ENCODE measurements at regions not wholly inside any gene's neighbourhood (a gene's known extent, or its start where the extent isn't known, plus 50 kb on each side); places are given as distances from the start of the nearest gene placed in this dataset.

- no peak for DNase-seq
Measured at GRCh38 chr6:4401408-4402368, 266.3 kb upstream of the ECI2 start.

- DNase-seq = no peak
Measured at GRCh38 chr6:4399656-4400055, 264.3 kb upstream of the ECI2 start.

- no peak for DNase-seq
Measured at GRCh38 chr6:4398791-4399190, 263.4 kb upstream of the ECI2 start.

DNA sequence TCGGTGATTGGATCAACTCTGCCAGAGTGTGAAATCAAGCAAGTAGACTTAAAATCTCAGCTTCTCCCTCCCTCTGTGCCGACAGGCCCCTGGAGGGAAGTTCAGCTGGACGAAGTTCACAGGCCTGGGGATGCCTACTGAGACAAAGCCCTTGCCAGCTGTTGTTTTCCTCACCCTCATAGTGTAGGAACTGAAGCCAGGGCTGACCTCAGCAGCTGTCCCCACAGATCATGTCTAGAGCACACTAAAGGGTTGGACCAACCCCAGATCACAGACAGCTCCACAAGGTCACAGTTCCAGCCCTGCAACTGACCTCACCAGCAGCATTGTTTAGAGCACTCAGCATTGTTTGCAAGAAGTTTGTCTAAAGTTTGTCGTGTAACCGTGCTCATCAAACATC is 261.9 kb upstream of the ECI2 start:
- DNase-seq = no peak

DNA sequence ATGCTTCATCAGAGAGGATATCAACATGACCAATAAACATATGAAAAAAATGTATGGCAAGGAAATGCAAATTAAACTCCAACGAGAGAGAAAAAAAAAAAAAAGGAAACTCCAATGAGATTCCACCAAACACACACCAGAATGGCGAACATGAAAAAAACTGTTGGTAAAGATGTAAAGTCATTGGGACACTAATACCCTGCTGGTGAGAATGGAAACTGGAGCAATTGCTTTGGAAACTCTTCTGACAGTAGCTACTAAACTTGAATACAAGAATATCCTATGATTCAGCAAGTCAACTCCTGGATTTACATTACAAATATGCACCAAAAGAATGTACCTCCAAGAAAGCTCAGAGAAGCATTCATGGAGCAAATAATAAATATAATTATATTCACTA is 260.7 kb upstream of the ECI2 start:
- DNase-seq = no peak

- DNase-seq = no peak
Measured at GRCh38 chr6:4395386-4395785, 260.0 kb upstream of the ECI2 start.

DNA sequence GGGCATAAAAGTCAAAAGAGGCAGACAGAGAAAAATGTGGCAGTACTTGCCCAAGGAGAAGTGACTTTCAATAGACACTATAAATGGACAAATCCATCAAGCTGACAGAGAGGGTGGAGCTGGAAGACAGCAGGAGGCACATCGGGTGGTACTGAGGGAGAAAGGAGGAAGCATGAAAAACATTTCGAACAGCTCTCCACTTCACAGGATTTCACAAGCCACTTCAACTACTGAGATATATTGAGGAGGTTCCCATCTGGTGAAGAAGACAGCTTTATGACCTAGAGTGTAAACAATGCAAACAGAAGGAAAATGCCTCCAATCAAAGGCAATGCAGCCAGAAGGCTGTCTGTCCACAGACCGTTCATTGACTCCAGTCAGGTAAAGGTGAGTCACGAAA is 259.4 kb upstream of the ECI2 start:
- no peak for DNase-seq

DNA sequence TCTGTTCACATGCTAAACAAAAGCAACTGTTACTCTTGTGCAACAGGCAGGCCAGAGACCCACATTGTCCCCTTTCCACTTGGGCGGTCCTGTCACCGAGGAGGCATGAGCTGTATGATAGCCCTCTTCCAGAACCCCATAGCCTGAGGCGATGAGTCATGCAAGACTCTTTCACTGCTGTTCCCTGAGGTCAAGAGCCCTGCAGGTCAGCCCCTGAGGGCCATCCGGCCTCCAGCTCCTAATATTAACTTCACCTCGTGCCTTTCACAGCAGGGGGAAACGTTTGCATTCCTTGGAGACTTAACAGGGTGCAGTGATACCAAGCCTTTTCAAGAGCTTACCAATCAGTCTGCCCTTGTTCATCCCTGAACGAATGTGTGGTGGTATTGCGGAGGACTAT is 253.3 kb upstream of the ECI2 start:
- no peak for DNase-seq

- DNase-seq = no peak
Measured at GRCh38 chr6:4384656-4385055, 249.3 kb upstream of the ECI2 start.

- no peak for DNase-seq
Measured at GRCh38 chr6:4383910-4384638, 248.7 kb upstream of the ECI2 start.

DNA sequence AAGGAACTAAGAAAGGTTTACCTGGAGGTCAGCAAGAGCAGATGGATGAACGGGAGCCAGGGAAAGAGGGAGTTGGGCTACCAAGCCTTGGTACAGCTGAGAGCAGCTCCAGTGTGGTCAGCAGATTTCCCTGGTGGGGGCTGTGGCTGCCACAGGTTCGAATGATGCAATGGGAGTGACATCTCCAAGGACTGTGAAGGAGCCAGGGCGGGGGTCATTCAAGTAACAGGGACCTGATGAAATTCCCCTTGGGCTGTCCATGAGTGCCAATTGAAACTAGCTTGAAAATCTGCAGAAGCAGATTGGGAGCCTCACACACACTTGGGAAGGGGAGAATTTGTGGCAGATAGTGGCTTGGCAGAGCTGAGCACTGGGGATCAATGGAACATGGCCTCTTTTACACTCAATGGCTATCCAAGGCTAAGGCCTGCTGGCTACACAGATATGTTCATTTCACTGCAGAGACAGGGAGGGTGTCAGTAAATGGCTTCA is 247.0 kb upstream of the ECI2 start:
- no peak for DNase-seq

DNA sequence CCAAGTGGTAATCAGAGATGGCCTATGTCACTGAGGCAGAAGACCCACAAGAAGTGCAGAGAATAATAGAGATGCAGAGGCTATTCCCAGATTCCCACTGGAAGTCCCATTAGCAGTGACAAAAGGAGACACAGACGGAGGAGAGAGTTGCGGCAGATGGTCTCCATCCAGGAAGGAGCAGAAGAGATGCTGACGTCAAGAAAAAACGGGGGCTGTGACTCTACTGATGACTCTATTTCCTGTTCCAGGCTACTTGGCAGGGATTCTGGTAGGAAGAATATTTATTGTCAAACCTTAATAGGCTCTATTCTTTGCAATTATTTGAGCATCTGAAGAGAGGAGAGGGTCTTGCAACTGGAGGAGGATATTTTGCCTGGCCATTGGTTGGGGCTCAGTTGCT is 246.0 kb upstream of the ECI2 start:
- no peak for DNase-seq

DNA sequence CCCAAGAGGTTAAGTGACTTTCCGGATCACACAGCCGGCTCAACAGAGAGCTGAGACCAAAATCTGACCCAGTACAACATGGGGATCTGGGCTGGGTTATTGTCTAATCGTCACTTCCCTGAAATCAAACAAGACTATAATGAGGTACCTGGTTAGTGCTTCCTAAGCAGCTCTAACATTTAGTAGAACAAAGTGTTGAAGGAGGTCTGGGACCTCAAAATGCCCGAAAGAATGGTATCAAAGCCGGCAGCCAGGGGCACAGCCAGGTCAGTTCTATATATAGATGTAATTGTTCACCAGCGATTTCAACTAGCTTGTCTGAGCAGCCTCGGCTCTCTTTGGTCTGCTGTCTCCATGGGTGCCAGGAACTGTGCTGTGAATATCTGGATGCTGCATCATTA is 245.5 kb upstream of the ECI2 start:
- DNase-seq = no peak

GRCh38 chr6:4379958-4380357 is 244.6 kb upstream of the ECI2 start:
- DNase-seq = no peak

DNA sequence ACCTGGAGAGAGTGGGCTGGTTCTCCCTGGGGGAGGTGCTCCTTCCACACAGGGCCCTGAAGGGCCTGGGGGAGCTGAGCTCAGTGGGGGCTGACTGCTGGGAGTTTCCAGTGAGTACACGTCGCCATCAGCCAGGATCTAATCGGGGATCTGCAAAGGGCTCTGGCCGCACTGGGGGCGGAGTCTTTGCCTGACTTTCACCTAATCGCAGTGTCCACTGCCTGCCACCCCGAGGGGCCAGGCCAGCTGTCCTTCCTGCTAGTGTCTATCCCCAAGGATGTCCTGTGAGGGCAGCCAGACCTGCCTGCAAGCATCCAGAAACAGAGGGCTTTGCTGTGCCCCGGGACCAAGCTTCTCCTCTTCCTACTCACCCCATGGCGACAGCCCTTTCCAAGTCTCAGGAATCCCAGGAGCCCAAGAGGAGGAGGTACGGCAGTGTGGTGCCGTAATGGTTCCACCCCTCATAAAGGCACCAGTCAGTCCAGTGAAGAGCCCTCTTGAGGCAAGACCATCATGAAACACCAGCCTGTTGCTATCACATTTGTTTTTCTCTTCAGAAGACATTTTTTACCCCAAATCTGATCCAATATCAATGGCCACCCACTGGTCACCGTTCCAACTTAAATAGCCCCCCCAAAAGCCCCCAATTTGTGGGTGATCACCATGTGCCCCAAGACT is 243.1 kb upstream of the ECI2 start:
- DNase-seq = no peak

GRCh38 chr6:4377603-4378002 is 242.2 kb upstream of the ECI2 start:
- no peak for DNase-seq

DNA sequence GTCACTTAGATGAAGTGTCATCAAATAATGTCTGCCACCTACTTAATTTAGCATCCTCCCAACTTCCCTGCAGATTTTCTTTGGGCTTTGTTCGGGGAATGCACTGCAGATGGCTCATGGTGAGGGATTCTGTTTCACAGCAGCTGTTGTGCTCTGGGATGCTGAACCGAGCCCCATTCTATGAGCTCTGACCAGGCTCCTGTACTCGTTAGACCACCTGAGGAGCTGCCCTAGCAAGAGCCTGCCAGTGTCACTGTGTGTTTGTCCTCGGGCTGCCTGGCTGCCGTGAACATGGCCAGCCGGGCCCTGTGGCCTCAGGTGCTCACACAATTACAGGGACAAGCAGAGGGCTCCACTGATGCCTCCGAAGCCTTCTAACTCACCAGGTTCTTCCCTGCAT is 238.8 kb upstream of the ECI2 start:
- DNase-seq = no peak

DNA sequence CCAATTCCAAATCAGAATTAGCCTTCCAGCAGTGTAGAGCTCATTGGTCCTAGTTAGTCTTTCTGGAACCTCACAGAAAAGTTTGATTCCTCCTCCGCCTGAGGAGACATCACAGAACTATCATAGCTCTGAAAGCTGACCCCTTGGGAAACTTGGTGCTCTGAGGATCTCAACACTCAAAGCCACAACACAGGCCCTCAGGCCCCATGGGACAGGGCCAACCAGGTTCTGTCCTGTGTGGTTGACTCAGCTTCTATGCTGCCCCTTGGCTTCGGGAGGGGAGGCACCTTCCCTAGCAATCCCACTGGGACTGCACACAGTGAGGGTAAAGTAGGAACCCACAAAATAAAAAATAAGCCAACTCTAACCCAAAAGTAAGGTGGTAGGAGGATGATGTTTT is 237.5 kb upstream of the ECI2 start:
- DNase-seq = no peak

- DNase-seq = no peak
Measured at GRCh38 chr6:4371207-4371921, 236.0 kb upstream of the ECI2 start.

- no peak for DNase-seq
Measured at GRCh38 chr6:4370066-4370465, 234.7 kb upstream of the ECI2 start.

GRCh38 chr6:4369616-4370015 is 234.2 kb upstream of the ECI2 start:
- no peak for DNase-seq

GRCh38 chr6:4368649-4369048 is 233.3 kb upstream of the ECI2 start:
- DNase-seq = no peak

DNA sequence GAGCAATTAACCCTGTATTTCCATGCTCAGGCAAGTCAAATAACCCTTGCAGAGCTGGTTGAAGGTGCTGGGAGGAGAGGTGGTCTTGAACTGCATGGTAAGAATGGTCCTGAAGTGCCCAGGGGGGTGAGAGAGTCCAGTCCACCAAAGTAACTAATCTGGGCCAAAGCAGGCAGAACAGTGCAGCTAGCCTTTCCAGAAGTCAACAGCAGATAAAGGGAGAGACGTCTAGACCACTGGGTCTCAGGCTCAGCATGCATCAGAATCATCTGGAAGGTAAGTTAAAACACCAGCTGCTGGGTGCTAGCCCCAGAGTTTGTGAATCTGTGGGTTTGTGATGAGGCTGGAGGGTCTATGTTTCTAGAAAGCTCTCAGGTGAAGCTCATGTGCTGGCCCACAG is 232.3 kb upstream of the ECI2 start:
- DNase-seq = no peak
